HUES48 (cell line): ENCODE measurements at regions not wholly inside any gene's neighbourhood (a gene's known extent, or its start where the extent isn't known, plus 50 kb on each side); places are given as distances from the start of the nearest gene placed in this dataset.

Experiments
- H3K27ac ChIP-seq: one replicate; pipeline ENCODE4 v1.7.0; 2013; ENCODE audit warnings: low read depth, low read length, inconsistent platforms
- H3K27me3 ChIP-seq: 2 replicates; pipeline ENCODE4 v1.6.1; 2013; ENCODE audit warnings: mild to moderate bottlenecking, low read length; ENCODE audit not compliant: control insufficient read depth, insufficient read depth
- H3K36me3 ChIP-seq: 2 replicates; pipeline ENCODE4 v1.6.1; 2013; ENCODE audit warnings: low read length; ENCODE audit not compliant: control insufficient read depth, insufficient read depth
- H3K4me1 ChIP-seq: 2 replicates; pipeline ENCODE4 v1.6.1; 2013; ENCODE audit warnings: mild to moderate bottlenecking, low read length; ENCODE audit not compliant: control insufficient read depth, insufficient read depth
- H3K4me3 ChIP-seq: 2 replicates; pipeline ENCODE4 v1.5.1; 2013; ENCODE audit warnings: mild to moderate bottlenecking, low read depth, low read length
- H3K9ac ChIP-seq: 2 replicates; pipeline ENCODE4 v1.6.1; 2013; ENCODE audit warnings: mild to moderate bottlenecking, low read depth, low read length, moderate library complexity
- H3K9me3 ChIP-seq: 2 replicates; pipeline ENCODE4 v1.6.1; 2013; ENCODE audit warnings: low read length; ENCODE audit not compliant: control insufficient read depth, insufficient read depth

DNA sequence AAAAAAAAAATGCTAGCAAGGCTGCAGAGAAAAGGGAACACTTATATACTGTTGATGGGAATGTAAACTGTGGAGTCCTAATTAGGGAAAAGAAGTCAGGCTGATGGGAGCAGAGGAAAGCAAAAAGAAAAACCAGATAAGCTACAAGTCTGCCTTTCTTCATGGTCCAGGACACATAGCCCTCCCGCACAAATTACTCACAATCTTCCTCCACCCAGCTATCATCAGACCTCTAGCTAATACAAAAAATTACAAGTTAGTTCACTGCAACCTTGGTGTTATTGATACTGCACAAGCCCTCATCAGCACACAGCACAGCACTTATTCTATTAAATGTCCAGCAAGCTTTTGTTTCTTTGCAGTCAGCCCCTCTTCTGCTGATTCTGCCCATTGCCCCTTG is 186.0 kb upstream of the ADRA1B start:
- Histone ChIP-seq H3K27ac (no peak overlapping the region), H3K9ac (no peak overlapping the region), H3K4me3 (no peak overlapping the region), H3K36me3 (no peaks in the 10 kb centered on the region), H3K9me3 (no peaks in the 10 kb centered on the region), H3K27me3 (no peaks in the 10 kb centered on the region), H3K4me1 (0 out of 2 replicates have a peak, but pooled peaks cover 2% of the 10 kb centered on the region)

GRCh38 chr5:159732220-159732619 is 184.1 kb upstream of the ADRA1B start:
- Histone ChIP-seq H3K27me3 (no peaks in the 10 kb centered on the region), H3K36me3 (no peaks in the 10 kb centered on the region), H3K4me3 (no peak overlapping the region), H3K27ac (no peak overlapping the region), H3K9me3 (no peaks in the 10 kb centered on the region), H3K9ac (no peak overlapping the region), H3K4me1 (no peaks in the 10 kb centered on the region)

DNA sequence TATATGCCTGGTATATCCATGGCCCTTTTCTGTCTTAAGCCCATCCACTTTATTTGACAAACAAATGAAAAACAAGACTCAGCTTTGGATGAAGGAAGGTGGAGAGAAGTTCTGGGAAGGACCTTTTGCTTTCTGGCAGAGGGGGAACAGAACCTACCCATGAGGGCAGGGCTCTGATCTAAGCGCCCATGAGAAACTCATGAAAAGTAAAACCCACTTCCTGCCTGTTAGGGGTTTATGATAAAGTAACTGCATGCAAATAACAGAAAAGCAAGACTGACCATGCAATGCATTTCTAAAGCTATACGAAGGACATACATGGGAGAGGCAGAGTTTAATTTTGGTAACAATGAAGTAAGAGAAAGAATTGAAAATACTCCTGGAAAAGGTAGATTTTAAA is 181.9 kb upstream of the ADRA1B start:
- H3K4me1 ChIP-seq, result peaks cover 5% of the 10 kb centered on the region; the same call in 1 of the 2 replicates
- H3K27ac ChIP-seq, result no peak overlapping the region
- H3K4me3 ChIP-seq, result no peak overlapping the region
- no peaks in the 10 kb centered on the region for H3K9me3 ChIP-seq
- H3K9ac ChIP-seq, result no peak overlapping the region
- H3K27me3 ChIP-seq, result no peaks in the 10 kb centered on the region
- H3K36me3 ChIP-seq, result no peaks in the 10 kb centered on the region

GRCh38 chr5:159735036-159735435 is 181.2 kb upstream of the ADRA1B start:
- no peaks in the 10 kb centered on the region for H3K27me3 ChIP-seq
- H3K27ac ChIP-seq, result no peak overlapping the region
- H3K36me3 ChIP-seq, result no peaks in the 10 kb centered on the region
- no peak overlapping the region for H3K4me3 ChIP-seq
- H3K9me3 ChIP-seq, result no peaks in the 10 kb centered on the region
- no peak overlapping the region for H3K9ac ChIP-seq
- peaks cover 6% of the 10 kb centered on the region; the same call in 1 of the 2 replicates for H3K4me1 ChIP-seq

DNA sequence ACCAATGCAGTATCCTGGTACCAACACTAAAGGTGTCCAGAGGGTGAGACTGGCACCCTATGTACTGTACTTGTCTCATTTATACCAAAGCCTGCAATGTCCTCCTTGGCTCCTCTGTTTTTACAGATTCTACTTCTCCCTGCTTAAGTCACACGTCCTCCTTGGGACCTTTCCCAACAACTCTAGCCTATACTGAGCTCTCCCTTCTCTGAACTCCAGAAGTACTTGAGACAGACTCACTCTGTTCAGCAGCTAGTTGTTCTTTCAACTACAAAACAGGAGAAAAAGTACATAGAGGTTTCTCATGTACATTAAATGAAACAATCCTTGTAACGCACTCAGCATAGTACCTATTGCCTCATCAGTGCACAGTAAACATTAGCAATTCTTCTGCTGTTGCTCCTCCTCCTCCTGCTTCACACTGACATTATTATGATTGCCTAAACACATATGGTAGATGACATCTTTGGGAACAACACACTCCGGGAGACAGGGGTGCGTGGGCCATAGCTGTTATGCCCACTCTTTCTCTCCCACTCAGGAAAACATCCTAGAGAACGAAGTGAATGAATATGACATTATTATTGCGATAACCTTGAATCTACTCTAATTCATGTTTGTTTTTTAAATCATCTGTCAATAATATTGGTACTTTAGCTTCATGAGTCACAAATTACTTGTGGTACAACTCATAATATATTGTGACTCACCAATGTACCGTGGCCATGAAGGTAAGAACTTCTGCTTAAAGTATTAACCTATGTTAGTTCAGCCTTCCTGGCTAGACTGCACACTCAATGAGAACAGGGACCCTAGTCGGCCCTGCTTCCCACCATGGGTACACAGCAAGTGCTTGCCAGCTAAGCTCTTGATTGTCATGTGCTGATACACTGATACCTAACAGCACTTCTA is 180.3 kb upstream of the ADRA1B start:
- Histone ChIP-seq H3K9me3 (no peaks in the 10 kb centered on the region), H3K27ac (no peak overlapping the region), H3K27me3 (no peaks in the 10 kb centered on the region), H3K36me3 (no peaks in the 10 kb centered on the region), H3K9ac (no peak overlapping the region), H3K4me1 (peaks cover 6% of the 10 kb centered on the region; the same call in 1 of the 2 replicates), H3K4me3 (no peak overlapping the region)

- Histone ChIP-seq H3K36me3 (no peaks in the 10 kb centered on the region), H3K4me1 (peaks cover 6% of the 10 kb centered on the region; the same call in 1 of the 2 replicates), H3K4me3 (no peak overlapping the region), H3K27ac (no peak overlapping the region), H3K9ac (no peak overlapping the region), H3K9me3 (no peaks in the 10 kb centered on the region), H3K27me3 (no peaks in the 10 kb centered on the region)
These were observed 179.4 kb upstream of the ADRA1B start for GRCh38 chr5:159736844-159737243.

DNA sequence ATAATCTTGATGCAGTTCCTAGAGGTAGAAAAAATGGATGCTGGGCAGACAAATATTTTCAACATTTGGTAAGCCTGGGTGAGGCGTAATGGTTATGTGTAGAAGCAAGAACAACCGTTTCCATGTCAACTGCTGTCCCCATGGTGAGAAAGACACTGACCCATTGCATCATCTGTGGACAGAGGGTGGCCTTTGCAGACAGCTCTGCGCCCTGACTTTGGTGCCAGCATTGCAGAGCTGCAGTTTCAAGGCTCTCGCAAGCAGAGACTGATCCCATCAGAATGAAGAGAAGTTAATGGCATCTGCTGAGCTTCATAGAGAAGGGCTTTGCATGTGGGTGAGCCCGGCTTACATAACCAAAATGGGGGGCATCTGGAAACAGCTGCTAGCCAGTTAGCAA is 179.0 kb upstream of the ADRA1B start:
- Histone ChIP-seq H3K27ac (no peak overlapping the region), H3K36me3 (no peaks in the 10 kb centered on the region), H3K9ac (no peak overlapping the region), H3K9me3 (no peaks in the 10 kb centered on the region), H3K27me3 (no peaks in the 10 kb centered on the region), H3K4me3 (no peak overlapping the region), H3K4me1 (peaks cover 6% of the 10 kb centered on the region; the same call in 1 of the 2 replicates)

DNA sequence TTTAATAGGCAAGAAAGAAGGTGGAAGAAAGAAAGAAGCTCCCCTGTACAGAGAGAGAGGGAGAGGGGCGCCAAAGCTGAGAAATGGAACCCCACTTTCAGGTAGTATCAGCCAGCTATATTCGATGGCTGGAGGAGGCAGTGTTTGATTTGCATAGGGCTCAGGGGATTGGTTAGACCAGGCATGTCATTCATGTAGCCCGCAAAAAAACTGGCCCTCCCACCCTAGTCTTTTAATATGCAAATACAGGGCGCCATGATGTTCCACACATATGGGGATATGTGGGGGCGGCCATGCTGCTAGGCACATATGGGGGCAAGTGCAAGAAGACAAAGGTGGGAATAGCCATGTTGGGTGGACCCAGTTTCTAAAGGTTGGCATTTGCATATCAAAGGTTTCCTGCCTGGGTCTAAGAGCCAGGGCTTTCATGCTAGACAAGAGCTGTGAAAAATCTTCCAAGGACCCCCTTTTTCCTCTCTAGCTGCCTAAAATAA is 174.4 kb upstream of the ADRA1B start:
- H3K36me3 ChIP-seq, result no peaks in the 10 kb centered on the region
- no peaks in the 10 kb centered on the region for H3K9me3 ChIP-seq
- no peak overlapping the region for H3K9ac ChIP-seq
- no peak overlapping the region for H3K27ac ChIP-seq
- H3K4me3 ChIP-seq, result no peak overlapping the region
- H3K27me3 ChIP-seq, result no peaks in the 10 kb centered on the region
- H3K4me1 ChIP-seq, result peaks cover 6% of the 10 kb centered on the region; the same call in 1 of the 2 replicates

DNA sequence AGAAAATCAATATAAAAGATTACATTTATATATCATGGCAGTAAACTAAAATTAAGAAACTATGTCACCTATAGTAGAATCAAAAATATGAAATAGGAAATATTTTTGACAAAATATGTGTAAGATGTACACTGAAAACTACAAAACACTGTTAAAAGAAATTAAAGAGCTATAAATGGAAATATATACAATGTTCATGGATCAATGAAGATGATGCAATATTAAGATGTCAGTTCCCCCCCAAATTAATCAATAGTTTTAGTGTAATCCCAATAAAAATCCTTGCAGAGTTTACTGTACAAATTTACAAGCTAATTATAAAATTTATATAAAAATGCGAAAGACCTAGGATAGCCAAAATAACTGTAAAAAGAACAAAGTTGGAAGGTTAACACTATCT is 173.0 kb upstream of the ADRA1B start:
- no peaks in the 10 kb centered on the region for H3K9me3 ChIP-seq
- H3K27ac ChIP-seq, result no peak overlapping the region
- H3K4me3 ChIP-seq, result no peak overlapping the region
- H3K9ac ChIP-seq, result no peak overlapping the region
- H3K4me1 ChIP-seq, result peaks cover 6% of the 10 kb centered on the region; the same call in 1 of the 2 replicates
- H3K27me3 ChIP-seq, result no peaks in the 10 kb centered on the region
- no peaks in the 10 kb centered on the region for H3K36me3 ChIP-seq

GRCh38 chr5:159746707-159747106 is 169.6 kb upstream of the ADRA1B start:
- H3K27me3 ChIP-seq, result no peaks in the 10 kb centered on the region
- no peak overlapping the region for H3K9ac ChIP-seq
- H3K9me3 ChIP-seq, result no peaks in the 10 kb centered on the region
- no peak overlapping the region for H3K27ac ChIP-seq
- no peaks in the 10 kb centered on the region for H3K4me1 ChIP-seq
- no peak overlapping the region for H3K4me3 ChIP-seq
- H3K36me3 ChIP-seq, result no peaks in the 10 kb centered on the region

- Histone ChIP-seq H3K27me3 (no peaks in the 10 kb centered on the region), H3K36me3 (no peaks in the 10 kb centered on the region), H3K9ac (no peak overlapping the region), H3K27ac (no peak overlapping the region), H3K9me3 (no peaks in the 10 kb centered on the region), H3K4me3 (no peak overlapping the region), H3K4me1 (no peaks in the 10 kb centered on the region)
These were observed 167.1 kb upstream of the ADRA1B start for GRCh38 chr5:159749146-159749545.
